Fibroblast of lung (primary cell): ENCODE measurements at regions not wholly inside any gene's neighbourhood (a gene's known extent, or its start where the extent isn't known, plus 50 kb on each side); places are given as distances from the start of the nearest gene placed in this dataset.

Experiments used
- DNase-seq, 2 donors: peaks; one replicate each; pipeline versions ENCODE4 v3.0.0 to v3.0.0-alpha.2; 2010; ENCODE audit warnings: low read depth in 2 of 2
- H2AFZ ChIP-seq: 2 replicates; pipeline ENCODE4 v1.5.1; 2012; ENCODE audit warnings: low read length, control low read depth, inconsistent platforms
- H3K27ac ChIP-seq: 2 replicates; pipeline ENCODE4 v1.5.1; 2011; ENCODE audit warnings: low read length, control low read depth; ENCODE audit not compliant: insufficient read depth
- H3K27me3 ChIP-seq: 2 replicates; pipeline ENCODE4 v1.5.1; 2011; ENCODE audit warnings: mild to moderate bottlenecking, low read length; ENCODE audit not compliant: control insufficient read depth, insufficient read depth
- H3K36me3 ChIP-seq: 2 replicates; pipeline ENCODE4 v1.5.1; 2011; ENCODE audit warnings: low read length; ENCODE audit not compliant: control insufficient read depth, insufficient read depth
- H3K4me1 ChIP-seq: 2 replicates; pipeline ENCODE4 v1.5.1; 2011; ENCODE audit warnings: low read length; ENCODE audit not compliant: control insufficient read depth, insufficient read depth; ENCODE audit errors: extremely low read depth
- H3K4me2 ChIP-seq: 2 replicates; pipeline ENCODE4 v1.5.1; 2011; ENCODE audit warnings: low read length, control low read depth; ENCODE audit not compliant: insufficient read depth; ENCODE audit errors: extremely low read depth
- H3K4me3 ChIP-seq, 4 experiments: fragments of 200-600 bp in 1 of 4; sonication (generic) in 1 of 4; replicated peaks in 1 of 4; 2 replicates each; pipeline ENCODE4 v1.5.1; 2011 to 2016; ENCODE audit warnings: low read length in 4 of 4, low read depth in 3 of 4, mild to moderate bottlenecking in 3 of 4, control low read depth in 2 of 4, inconsistent platforms in 1 of 4, mixed read lengths in 1 of 4; ENCODE audit not compliant: insufficient read depth in 1 of 4; ENCODE audit errors: control extremely low read depth in 1 of 4
- H3K79me2 ChIP-seq: 2 replicates; pipeline ENCODE4 v1.5.1; 2012; ENCODE audit warnings: mild to moderate bottlenecking, low read length, inconsistent platforms; ENCODE audit not compliant: control insufficient read depth, insufficient read depth
- H3K9ac ChIP-seq: 2 replicates; pipeline ENCODE4 v1.5.1; 2011; ENCODE audit warnings: mild to moderate bottlenecking, low read length, control low read depth; ENCODE audit not compliant: insufficient read depth
- H3K9me3 ChIP-seq: 2 replicates; pipeline ENCODE4 v1.5.1; 2012; ENCODE audit warnings: low read depth, low read length; ENCODE audit not compliant: control insufficient read depth, insufficient read depth
- H4K20me1 ChIP-seq: 2 replicates; pipeline ENCODE4 v1.5.1; 2011; ENCODE audit warnings: low read length; ENCODE audit not compliant: control insufficient read depth, insufficient read depth; ENCODE audit errors: extremely low read depth
- EZH2 ChIP-seq: IDR thresholded peaks from 2 replicates; pipeline ENCODE4 v1.5.1; 2012; ENCODE audit warnings: low read length, control low read depth, mild to moderate bottlenecking; ENCODE audit errors: missing control alignments
- TF ChIP-seq, protein P1 (sequence below), 2 donors: IDR thresholded peaks in 1 of 2; conservative IDR thresholded peaks in 1 of 2; 1 replicate in 1 of 2; 2 replicates in 1 of 2; pipeline ENCODE4 v1.5.1; 2011 to 2012; ENCODE audit warnings: low read length in 2 of 2, control low read depth in 1 of 2, inconsistent platforms in 1 of 2, low read depth in 1 of 2, mild to moderate bottlenecking in 1 of 2

DNA sequence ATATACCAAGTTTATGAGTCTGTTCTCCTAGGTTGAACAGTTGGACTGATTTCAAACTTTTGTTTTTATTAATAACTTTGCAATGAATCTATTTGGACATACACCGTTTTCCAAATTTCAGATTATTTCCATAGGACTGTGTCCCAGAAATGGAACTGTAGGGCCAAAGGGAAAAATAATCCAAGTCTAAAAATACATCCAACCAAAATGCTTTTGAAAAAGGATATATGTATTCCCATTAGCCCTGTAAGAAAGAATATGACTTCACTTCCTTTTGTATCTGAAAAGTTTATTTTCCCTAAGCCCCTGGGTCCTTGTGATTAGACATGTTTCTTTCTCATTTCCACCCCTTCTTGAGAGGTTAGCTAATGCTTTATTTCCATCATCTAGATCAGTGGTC lies 434.2 kb upstream of the MKI67 start:
- TF ChIP-seq, protein P1, sequence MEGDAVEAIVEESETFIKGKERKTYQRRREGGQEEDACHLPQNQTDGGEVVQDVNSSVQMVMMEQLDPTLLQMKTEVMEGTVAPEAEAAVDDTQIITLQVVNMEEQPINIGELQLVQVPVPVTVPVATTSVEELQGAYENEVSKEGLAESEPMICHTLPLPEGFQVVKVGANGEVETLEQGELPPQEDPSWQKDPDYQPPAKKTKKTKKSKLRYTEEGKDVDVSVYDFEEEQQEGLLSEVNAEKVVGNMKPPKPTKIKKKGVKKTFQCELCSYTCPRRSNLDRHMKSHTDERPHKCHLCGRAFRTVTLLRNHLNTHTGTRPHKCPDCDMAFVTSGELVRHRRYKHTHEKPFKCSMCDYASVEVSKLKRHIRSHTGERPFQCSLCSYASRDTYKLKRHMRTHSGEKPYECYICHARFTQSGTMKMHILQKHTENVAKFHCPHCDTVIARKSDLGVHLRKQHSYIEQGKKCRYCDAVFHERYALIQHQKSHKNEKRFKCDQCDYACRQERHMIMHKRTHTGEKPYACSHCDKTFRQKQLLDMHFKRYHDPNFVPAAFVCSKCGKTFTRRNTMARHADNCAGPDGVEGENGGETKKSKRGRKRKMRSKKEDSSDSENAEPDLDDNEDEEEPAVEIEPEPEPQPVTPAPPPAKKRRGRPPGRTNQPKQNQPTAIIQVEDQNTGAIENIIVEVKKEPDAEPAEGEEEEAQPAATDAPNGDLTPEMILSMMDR (conservative IDR thresholded peaks at IDR 0.05 in 1 of 2, IDR thresholded peaks at IDR 0.05 in 1 of 2; ENCODE audit: low read depth in 1 of 2, low read length in 2 of 2) = no peak
- TF ChIP-seq EZH2 = no peak
- H3K36me3 ChIP-seq = no peaks in the 10 kb centered on the region
- no peak overlapping the region for H2AFZ ChIP-seq
- no peak overlapping the region for H3K4me2 ChIP-seq
- H3K79me2 ChIP-seq = no peaks in the 10 kb centered on the region
- H4K20me1 ChIP-seq = no peaks in the 10 kb centered on the region
- H3K9ac ChIP-seq = no peak overlapping the region
- DNase-seq = no peak
- no peak overlapping the region for H3K27ac ChIP-seq
- H3K27me3 ChIP-seq = no peaks in the 10 kb centered on the region
- H3K4me1 ChIP-seq = no peaks in the 10 kb centered on the region
- no peaks in the 10 kb centered on the region for H3K9me3 ChIP-seq
- H3K4me3 ChIP-seq = no peak overlapping the region

DNA sequence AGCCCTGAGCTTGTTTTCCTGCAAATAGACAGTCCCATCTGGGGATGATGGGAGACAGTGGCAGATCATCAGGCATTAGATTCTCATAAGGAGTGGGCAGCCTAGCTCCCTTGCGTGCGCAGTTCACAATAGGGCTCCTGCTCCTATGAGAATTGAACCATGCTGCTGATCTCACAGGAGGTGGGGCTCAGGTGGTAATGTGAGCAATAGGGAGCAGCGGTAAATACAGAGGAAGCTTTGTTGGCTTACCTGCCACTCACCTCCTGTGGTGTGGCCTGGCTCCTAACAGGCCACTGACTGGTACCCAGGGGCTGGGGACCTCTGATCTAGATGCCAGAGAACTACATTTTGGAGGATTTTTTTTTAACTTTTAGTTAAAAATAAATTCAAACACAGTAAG lies 434.8 kb upstream of the MKI67 start:
- no peaks in the 10 kb centered on the region for H3K36me3 ChIP-seq
- no peaks in the 10 kb centered on the region for H3K4me1 ChIP-seq
- no peaks in the 10 kb centered on the region for H3K79me2 ChIP-seq
- H3K9me3 ChIP-seq = no peaks in the 10 kb centered on the region
- DNase-seq = no peak
- H3K27ac ChIP-seq = no peak overlapping the region
- H3K9ac ChIP-seq = no peak overlapping the region
- TF ChIP-seq EZH2 = no peak
- TF ChIP-seq, protein P1 (conservative IDR thresholded peaks at IDR 0.05 in 1 of 2, IDR thresholded peaks at IDR 0.05 in 1 of 2; ENCODE audit: low read depth in 1 of 2, low read length in 2 of 2) = no peak
- no peaks in the 10 kb centered on the region for H3K27me3 ChIP-seq
- no peak overlapping the region for H3K4me3 ChIP-seq
- no peaks in the 10 kb centered on the region for H4K20me1 ChIP-seq
- H3K4me2 ChIP-seq = no peak overlapping the region
- no peak overlapping the region for H2AFZ ChIP-seq

DNA sequence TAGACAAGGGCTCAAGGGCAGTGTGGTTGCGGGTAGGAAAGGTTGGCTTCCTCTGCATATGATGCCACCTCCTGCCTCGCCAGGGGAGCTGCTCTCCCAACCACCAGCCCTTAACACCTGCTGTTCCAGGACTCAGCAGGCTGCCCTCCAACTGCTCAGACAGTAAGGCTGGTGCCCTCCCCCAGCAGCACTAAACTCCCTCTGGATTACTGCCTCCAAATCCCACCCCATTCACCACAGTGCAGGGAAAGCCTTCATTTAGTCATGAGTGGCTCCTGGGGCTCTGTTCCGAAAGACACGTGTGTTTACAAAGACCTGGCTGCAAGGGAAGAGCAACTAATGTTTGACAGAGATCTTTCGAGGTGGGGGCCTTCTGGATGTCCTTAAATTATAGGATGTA lies 437.2 kb upstream of the MKI67 start:
- no peaks in the 10 kb centered on the region for H3K27me3 ChIP-seq
- TF ChIP-seq EZH2 = no peak
- TF ChIP-seq, protein P1 (conservative IDR thresholded peaks at IDR 0.05 in 1 of 2, IDR thresholded peaks at IDR 0.05 in 1 of 2; ENCODE audit: low read depth in 1 of 2, low read length in 2 of 2) = no peak
- no peak overlapping the region for H3K9ac ChIP-seq
- no peaks in the 10 kb centered on the region for H3K36me3 ChIP-seq
- no peak overlapping the region for H3K27ac ChIP-seq
- H3K4me1 ChIP-seq = no peaks in the 10 kb centered on the region
- no peak overlapping the region for H3K4me3 ChIP-seq
- no peaks in the 10 kb centered on the region for H4K20me1 ChIP-seq
- H3K4me2 ChIP-seq = no peak overlapping the region
- H3K9me3 ChIP-seq = no peaks in the 10 kb centered on the region
- no peak for DNase-seq
- H3K79me2 ChIP-seq = no peaks in the 10 kb centered on the region
- H2AFZ ChIP-seq = no peak overlapping the region
